Pulmonary artery endothelial cell (primary cell): ENCODE measurements at regions not wholly inside any gene's neighbourhood (a gene's known extent, or its start where the extent isn't known, plus 50 kb on each side); places are given as distances from the start of the nearest gene placed in this dataset.
"Not testable (repeated sequence)": the region's sequence is repeated elsewhere in the genome, so short reads cannot be mapped to it uniquely, and the experiment has no call there.

Source experiments
- DNase-seq: peaks from one replicate; pipeline ENCODE4 v3.0.0-alpha.2; 2011; ENCODE audit warnings: low read depth, low spot score

- no peak for DNase-seq
Measured at GRCh38 chr16:61007694-61008093, 1028.5 kb downstream of the CDH8 start.

- no peak for DNase-seq
Measured at GRCh38 chr16:61005952-61006351, 1030.3 kb downstream of the CDH8 start.

GRCh38 chr16:61002479-61003204 lies 1033.6 kb downstream of the CDH8 start:
- no peak for DNase-seq

- no peak for DNase-seq
Measured at GRCh38 chr16:60991886-60992285, 1044.4 kb downstream of the CDH8 start.

GRCh38 chr16:60989592-60989991 lies 1046.6 kb downstream of the CDH8 start:
- DNase-seq: no peak

- no peak for DNase-seq
Measured at GRCh38 chr16:60979119-60979518, 1057.1 kb downstream of the CDH8 start.

- no peak for DNase-seq
Measured at GRCh38 chr16:60949800-60950199, 1086.4 kb downstream of the CDH8 start.

- no peak for DNase-seq
Measured at GRCh38 chr16:60945225-60945624, 1091.0 kb downstream of the CDH8 start.

GRCh38 chr16:60936189-60936588 lies 1100.0 kb downstream of the CDH8 start:
- not testable (repeated sequence) for DNase-seq

GRCh38 chr16:60932600-60932999 lies 1103.6 kb downstream of the CDH8 start:
- no peak for DNase-seq

GRCh38 chr16:60930291-60930690 lies 1105.9 kb downstream of the CDH8 start:
- no peak for DNase-seq

- no peak for DNase-seq
Measured at GRCh38 chr16:60922920-60923319, 1113.3 kb downstream of the CDH8 start.

GRCh38 chr16:60914334-60914733 lies 1121.9 kb downstream of the CDH8 start:
- no peak for DNase-seq

- no peak for DNase-seq
Measured at GRCh38 chr16:60907645-60908044, 1128.6 kb downstream of the CDH8 start.

- no peak for DNase-seq
Measured at GRCh38 chr16:60905811-60906210, 1130.4 kb downstream of the CDH8 start.

GRCh38 chr16:60902114-60902513 lies 1134.1 kb downstream of the CDH8 start:
- DNase-seq: no peak

- no peak for DNase-seq
Measured at GRCh38 chr16:60882816-60883215, 1153.4 kb downstream of the CDH8 start.

- DNase-seq: no peak
Measured at GRCh38 chr16:60852635-60853034, 1183.6 kb downstream of the CDH8 start.

- no peak for DNase-seq
Measured at GRCh38 chr16:60821661-60822060, 1214.6 kb downstream of the CDH8 start.

- no peak for DNase-seq
Measured at GRCh38 chr16:60820361-60820760, 1215.9 kb downstream of the CDH8 start.

- DNase-seq: no peak
Measured at GRCh38 chr16:60818465-60818864, 1217.8 kb downstream of the CDH8 start.

- DNase-seq: no peak
Measured at GRCh38 chr16:60816461-60816860, 1219.8 kb downstream of the CDH8 start.

- DNase-seq: no peak
Measured at GRCh38 chr16:60815865-60816264, 1220.4 kb downstream of the CDH8 start.

GRCh38 chr16:60815033-60815432 lies 1221.2 kb downstream of the CDH8 start:
- DNase-seq: no peak
